Bone marrow (tissue), 2 donors: ENCODE measurements at regions not wholly inside any gene's neighbourhood (a gene's known extent, or its start where the extent isn't known, plus 50 kb on each side); places are given as distances from the start of the nearest gene placed in this dataset.

Experiments used
- DNase-seq, 2 donors: peaks; one replicate each; lab custom pipeline; 2025; lab: John Stamatoyannopoulos, UW

DNA sequence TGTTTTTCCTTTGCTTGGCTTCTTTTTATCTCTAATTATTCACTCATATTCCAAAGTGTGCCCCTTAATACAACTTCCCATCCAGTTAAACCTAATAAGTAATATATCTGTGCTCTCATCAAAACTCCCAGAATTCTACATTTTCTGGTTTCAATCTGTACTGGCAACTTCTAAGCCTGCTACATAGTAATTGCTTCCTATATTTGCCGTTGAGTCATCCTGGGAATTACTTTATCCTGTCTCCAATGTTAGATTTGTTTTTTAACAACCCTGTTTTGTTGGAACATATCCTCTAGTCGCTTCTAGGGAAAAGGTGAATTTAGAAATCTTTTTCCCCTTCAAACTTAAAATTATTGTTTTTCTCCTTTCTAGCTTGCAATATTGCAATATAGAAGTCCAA is 620.5 kb upstream of the PKN2 start:
- no peak for DNase-seq

DNA sequence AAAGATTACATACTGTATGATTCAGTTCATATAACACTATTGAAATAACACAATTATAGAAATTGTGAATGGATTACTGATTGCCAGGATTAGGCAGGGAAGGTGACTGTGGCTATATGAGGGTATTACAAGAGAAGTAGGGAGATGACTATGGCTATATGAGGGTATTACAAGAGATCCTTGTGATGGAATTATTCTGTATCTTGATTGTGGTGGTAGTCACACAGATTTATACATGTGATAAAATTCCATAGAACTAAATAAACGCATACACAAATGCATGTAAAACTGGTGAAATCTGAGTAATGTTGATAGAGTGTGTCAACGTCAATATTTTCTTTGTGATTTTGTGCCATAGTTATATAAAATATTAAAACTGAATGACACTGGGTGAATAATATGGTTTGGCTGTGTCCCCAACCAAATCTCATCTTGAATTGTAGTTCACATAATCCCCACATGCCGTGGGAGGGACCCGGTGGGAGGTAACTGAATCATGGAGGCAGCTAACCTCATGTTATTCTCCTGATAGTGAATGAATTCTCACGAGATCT is 615.6 kb upstream of the PKN2 start:
- no peak for DNase-seq

DNA sequence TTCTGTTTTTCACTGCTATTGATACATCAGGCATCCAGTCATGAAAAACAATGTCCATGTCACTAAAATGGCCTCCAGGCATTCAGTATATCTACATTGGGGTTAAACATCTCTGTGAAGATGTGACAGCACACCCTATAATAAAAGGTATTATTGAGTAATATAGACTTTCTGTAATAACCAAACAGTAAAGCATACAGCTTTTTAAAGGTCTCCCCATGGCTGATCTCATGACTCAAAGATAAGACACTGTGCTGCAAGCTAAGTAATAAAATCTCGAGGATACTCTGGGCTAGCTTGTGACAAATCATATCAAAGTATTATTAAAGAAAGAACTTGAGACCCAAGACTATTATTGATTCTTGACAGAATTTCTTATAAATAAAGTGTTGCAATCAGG is 613.1 kb upstream of the PKN2 start:
- no peak for DNase-seq

DNA sequence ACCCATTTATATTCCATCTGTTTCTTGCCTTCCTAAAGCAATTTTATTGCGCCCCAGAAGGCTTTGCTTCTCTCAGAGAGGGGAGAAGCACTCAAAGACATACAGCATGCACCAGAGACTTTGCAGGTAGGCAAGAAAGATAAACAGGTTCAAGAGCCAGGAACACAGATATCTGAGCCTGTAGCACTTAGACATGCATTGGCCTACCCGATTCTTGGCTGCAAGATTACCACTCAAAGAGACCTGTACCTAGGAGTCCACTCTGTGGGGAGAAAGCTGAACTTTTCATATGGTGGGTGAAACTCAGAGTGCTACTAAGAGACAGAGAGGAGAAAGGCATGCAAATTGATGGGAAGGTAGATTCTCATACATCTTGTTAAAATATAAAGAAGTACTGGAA is 609.4 kb upstream of the PKN2 start:
- no peak for DNase-seq

DNA sequence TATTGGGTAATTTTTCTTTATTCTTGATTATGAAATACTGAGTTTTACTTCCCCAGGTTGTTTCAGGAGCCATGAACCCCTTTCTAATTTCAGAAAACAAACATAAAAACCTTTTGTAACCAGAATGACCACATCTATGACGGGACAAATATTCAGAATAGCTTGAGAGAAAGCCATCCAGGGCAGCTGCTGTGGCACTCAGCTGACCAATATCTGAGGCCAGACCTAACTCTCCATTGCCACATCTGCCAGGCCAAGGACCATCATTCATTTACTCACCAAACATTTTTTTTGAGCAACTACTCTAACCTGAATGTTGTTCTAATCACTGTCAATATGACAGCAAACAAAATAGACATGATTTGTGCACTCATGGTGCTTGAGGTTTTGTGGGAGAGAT is 608.3 kb upstream of the PKN2 start:
- no peak for DNase-seq

- DNase-seq: no peak
Measured at GRCh38 chr1:88079036-88079435, 605.0 kb upstream of the PKN2 start.

- DNase-seq: no peak
Measured at GRCh38 chr1:88080875-88081274, 603.2 kb upstream of the PKN2 start.

- DNase-seq: no peak
Measured at GRCh38 chr1:88088481-88088880, 595.6 kb upstream of the PKN2 start.

DNA sequence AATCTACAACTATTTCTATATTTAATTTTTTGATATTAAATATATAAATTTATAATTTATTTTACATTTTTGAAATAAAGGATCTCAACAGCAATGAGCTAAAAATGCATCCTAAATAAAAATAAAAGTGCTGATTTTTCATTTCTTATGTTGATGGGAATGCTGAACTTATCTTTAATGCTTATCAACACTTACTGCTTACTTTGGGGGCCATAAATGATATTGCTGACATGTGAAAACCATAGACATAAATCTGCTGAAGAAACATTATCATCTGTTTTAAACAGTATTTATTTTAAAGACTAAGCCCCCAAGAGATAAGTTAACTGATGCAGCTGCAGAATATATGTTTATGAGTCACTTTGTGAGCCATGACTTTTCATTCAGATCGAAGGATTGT is 594.1 kb upstream of the PKN2 start:
- DNase-seq: no peak

DNA sequence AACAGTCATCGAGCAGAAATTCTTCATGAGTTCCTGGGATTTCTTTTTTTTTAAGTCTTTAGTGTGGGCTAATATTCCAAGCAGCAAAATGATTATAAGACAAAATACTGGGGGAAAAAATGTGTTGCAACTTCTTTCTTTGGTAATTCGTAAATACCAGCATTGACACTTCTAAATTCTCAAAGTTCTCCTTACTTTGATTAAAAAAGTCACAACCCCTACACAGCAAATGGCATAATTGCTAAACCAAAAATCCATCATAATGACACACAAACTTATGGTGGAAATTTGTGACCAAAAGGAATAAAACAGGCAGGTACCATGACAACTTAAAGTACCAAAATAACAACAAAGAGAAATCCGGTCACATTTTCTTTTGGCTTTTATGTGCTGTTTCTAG is 585.2 kb upstream of the PKN2 start:
- DNase-seq: no peak

DNA sequence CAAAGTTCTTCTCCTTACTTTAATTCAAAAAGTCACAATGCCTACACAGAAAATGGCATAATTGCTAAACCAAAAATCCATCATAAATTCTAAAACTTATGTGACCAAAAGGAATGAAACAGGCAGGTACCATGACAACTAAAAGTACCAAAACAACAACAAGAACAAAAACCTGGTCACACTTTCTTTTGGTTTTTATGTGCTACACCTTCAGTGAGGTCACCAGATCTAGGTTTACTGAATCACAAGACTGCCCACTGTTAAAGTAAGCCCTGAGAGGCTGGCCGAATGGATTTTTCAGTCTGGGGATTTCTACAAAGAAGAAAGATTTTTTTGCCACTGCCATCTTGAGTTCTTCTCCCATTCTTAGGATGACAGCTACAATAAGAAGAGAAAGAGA is 583.0 kb upstream of the PKN2 start:
- no peak for DNase-seq

DNA sequence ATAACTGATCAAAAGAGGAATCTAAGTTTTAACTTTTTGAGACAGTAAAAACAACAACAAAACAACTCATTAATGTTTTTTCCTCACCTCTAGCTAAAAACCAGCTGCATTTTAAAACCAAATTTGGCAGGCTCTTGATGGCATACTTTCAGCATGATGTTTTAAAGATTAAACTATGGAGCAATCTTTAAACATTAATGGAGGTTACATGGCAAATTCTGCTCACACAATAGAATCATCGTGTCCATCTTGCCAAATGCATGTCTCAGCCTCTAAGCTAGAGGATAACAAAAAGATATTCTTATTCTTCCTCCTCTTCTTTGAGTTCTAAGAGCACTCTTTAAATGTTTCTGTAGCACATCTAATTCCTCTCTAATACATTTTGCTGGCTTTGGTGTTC is 579.8 kb upstream of the PKN2 start:
- DNase-seq: no peak

GRCh38 chr1:88104886-88105285 is 579.2 kb upstream of the PKN2 start:
- no peak for DNase-seq

GRCh38 chr1:88111816-88112215 is 572.3 kb upstream of the PKN2 start:
- DNase-seq: no peak

DNA sequence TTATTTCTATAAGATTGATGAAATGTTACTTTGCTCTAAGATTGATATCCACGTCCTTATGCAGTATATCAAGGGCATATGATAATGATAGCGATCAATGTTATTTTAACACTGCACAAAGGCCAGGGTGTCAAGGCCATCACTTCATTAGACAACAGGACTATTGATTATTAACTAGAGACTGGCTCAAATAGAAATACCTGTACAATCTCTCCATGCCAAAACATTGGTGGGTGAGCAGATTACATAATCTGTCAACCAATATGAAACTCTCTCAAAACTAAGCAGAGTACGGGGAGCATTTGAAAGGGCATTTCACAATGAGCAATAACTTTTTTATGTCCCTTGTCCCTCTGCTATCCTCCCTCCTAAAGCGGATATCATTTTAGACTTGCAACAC is 566.5 kb upstream of the PKN2 start:
- no peak for DNase-seq

GRCh38 chr1:88118176-88118845 is 565.8 kb upstream of the PKN2 start:
- no peak for DNase-seq

DNA sequence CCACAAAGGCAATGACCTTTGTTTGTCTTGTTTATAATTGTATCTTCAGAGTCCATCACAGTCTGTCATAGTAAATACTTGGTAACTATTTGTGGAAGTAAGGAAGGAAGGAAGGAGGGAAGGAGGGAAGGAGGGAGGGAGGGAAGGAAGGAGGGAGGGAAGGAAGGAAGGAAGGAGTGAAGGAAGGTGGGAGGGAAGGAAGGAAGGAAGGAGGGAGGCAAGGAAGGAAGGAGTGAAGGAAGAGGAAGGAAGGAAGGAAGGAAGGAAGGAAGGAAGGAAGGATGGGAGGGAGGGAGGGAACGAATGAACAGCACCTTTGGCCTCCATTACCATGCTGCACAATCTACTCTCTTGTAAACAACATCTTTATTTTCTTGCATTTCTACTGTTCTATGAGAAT is 559.5 kb upstream of the PKN2 start:
- no peak for DNase-seq

DNA sequence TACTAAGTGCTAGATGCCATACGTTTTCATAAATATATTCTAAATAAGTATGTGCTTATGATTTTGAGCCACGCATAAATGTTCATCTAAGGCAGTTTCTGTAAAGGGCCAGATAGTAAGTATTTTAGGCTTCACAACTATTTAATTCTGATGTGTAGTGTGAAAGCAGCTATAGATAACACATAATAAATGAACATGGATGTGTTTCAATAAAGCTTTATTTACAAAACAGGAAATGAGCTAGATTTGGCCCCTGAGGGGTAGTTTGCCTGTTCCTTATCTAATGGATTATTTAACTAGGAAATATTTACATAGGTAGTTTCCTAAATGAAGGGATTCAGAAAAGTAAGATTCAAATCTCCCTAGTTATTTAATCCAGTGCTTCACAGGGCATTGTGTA is 557.6 kb upstream of the PKN2 start:
- no peak for DNase-seq

DNA sequence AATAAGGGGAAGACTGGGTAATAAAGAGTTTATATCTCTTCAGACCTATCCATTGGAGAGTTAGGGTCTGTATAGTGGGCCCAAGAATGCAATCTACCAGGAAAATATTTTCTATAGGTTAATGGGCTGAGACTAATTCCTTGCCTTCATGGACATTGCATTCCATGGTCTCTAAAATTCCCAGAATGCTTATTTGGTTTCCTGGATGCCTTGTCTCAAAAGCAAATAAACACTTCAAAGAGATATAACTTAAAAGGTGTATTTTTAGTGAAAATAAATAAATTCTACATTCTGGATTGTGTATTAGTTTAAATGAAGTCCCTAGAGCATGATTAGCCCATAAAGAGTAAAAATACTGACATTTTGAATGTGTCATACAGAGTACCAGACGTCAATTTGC is 550.1 kb upstream of the PKN2 start:
- no peak for DNase-seq

DNA sequence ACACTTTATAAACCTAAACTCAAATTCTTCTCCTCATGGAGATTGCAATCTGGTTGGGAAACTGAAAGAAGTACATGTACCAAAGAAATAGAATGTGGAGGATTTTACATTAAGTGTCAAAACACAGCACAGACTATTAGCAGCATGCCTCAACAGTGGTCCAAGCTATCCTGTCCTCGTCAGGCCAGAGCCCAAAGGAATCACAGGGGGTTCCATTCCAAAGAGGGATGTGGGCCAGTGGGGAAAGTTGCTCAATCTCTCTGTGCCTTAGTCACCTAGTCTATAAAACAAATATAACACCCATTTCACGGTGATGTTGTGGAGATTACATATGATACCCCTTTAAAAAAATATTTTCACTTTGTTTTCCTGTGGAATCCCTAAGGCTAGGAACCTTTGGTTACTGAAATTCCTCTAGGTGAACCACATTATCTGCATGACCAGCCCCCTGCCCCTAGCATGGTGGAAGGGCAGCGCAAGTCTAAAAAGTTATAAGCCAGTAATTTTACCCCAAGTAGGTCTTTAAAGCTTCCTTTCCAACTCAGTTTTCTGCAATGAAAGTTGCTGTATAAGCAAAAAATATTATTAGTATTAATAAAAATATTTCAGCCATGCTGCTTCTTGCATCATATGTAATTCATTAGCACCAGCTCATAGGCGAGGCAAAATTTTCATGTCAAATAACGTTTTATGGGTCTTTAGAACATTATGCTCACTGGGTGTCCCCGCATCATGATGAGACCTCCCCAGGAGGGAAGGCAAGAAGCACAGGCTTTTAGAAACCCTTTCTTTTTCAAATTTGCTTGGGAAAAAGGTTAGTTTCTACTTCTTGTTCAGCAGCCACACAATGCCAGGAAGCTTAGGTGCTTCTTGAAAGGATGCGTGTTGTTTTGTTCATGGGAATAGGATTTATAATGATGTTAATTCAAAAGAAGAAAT is 548.8 kb upstream of the PKN2 start:
- no peak for DNase-seq

- no peak for DNase-seq
Measured at GRCh38 chr1:88139633-88140032, 544.4 kb upstream of the PKN2 start.

- no peak for DNase-seq
Measured at GRCh38 chr1:88140325-88140724, 543.7 kb upstream of the PKN2 start.

DNA sequence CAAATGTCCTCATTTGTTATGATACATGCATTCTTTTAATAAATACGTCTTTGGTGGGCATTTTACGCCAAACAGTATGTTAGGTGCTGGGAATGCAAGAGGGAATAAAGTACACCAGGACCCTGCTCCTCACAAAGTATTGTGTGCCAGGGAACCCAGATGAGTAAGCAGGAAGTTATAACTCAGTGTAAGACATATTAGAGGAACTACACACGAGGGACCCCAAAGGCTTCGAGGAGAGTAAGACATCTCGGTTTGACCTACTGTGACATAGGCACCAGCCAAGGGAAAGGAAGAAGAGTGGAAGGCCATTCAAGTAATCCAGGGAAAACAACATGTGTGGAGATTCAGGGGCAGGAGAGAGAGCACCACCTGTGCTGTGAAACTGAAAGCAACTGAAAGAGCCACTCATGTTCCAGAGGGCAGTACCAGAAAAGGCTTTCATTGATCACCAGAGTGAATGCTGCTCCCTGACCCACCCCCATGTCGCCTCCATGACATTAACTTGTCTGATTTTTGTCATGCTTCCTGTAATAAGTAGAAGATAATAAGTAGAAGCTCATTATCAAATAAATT is 542.5 kb upstream of the PKN2 start:
- DNase-seq: no peak
